IPS DF 6.9 (cell line): ENCODE measurements at regions not wholly inside any gene's neighbourhood (a gene's known extent, or its start where the extent isn't known, plus 50 kb on each side); places are given as distances from the start of the nearest gene placed in this dataset.
A peak's percentile ranks its signal among the peaks of the same experiment; 100 is the strongest.

Experiments
- DNase-seq: peaks from one replicate; pipeline ENCODE4 v3.0.0-alpha.2; 2013; ENCODE audit warnings: low read depth, low spot score
- H3K27ac ChIP-seq: one replicate; pipeline ENCODE4 v1.5.1; 2013; ENCODE audit warnings: low read length, control low read depth
- H3K27me3 ChIP-seq: 2 replicates; pipeline ENCODE4 v1.6.1; 2013; ENCODE audit warnings: mild to moderate bottlenecking, low read length; ENCODE audit not compliant: control insufficient read depth, insufficient read depth
- H3K36me3 ChIP-seq: 2 replicates; pipeline ENCODE4 v1.6.1; 2013; ENCODE audit warnings: low read length; ENCODE audit not compliant: control insufficient read depth, insufficient read depth
- H3K4me1 ChIP-seq: 2 replicates; pipeline ENCODE4 v1.6.1; 2013; ENCODE audit warnings: low read length; ENCODE audit not compliant: control insufficient read depth, insufficient read depth
- H3K4me3 ChIP-seq: 2 replicates; pipeline ENCODE4 v1.5.1; 2013; ENCODE audit warnings: mild to moderate bottlenecking, low read length
- H3K9me3 ChIP-seq: 2 replicates; pipeline ENCODE4 v1.6.1; 2013; ENCODE audit warnings: low read length, inconsistent platforms; ENCODE audit not compliant: control insufficient read depth, insufficient read depth
- WGBS: extraction: QIAGEN DNeasy Blood & Tissue Kit; methylation state at CpG from one replicate; pipeline ENCODE4 v1.1.7; 2013; ENCODE audit warnings: mixed read lengths, missing lambda C conversion rate; ENCODE audit not compliant: insufficient read length, insufficient coverage; 5-methylcytosine and 5-hydroxymethylcytosine counted together

- no CpG with 5 or more reads among the region's 1 CpG for WGBS
- Histone ChIP-seq H3K27me3 (no peaks in the 10 kb centered on the region), H3K4me1 (no peaks in the 10 kb centered on the region), H3K9me3 (no peaks in the 10 kb centered on the region), H3K27ac (no peak overlapping the region), H3K4me3 (no peak overlapping the region), H3K36me3 (no peaks in the 10 kb centered on the region)
- no peak for DNase-seq
Measured at GRCh38 chr6:95279616-95280015, 297.7 kb upstream of the MANEA start.

GRCh38 chr6:95280686-95281273, 296.6 kb upstream of the MANEA start:
- no peak overlapping the region for H3K27ac ChIP-seq
- H3K4me1 ChIP-seq, result no peaks in the 10 kb centered on the region

GRCh38 chr6:95285881-95286280, 291.5 kb upstream of the MANEA start:
- H3K27ac ChIP-seq, result no peak overlapping the region

More at GRCh38 chr6:95280686-95281273, 296.6 kb upstream of the MANEA start:
- WGBS, result 100% methylated on average over 1 of the region's 4 CpGs
- no peaks in the 10 kb centered on the region for H3K36me3 ChIP-seq
- peak; percentile 29 for DNase-seq
- no peaks in the 10 kb centered on the region for H3K9me3 ChIP-seq
- no peak overlapping the region for H3K4me3 ChIP-seq
- H3K27me3 ChIP-seq, result no peaks in the 10 kb centered on the region

GRCh38 chr6:95286874-95287273, 290.5 kb upstream of the MANEA start:
- DNase-seq, result no peak
- H3K27ac ChIP-seq, result no peak overlapping the region
- H3K27me3 ChIP-seq, result no peaks in the 10 kb centered on the region
- no peaks in the 10 kb centered on the region for H3K9me3 ChIP-seq
- no peaks in the 10 kb centered on the region for H3K36me3 ChIP-seq
- no peak overlapping the region for H3K4me3 ChIP-seq
- no peaks in the 10 kb centered on the region for H3K4me1 ChIP-seq

More at GRCh38 chr6:95285881-95286280, 291.5 kb upstream of the MANEA start:
- WGBS, result no CpG with 5 or more reads among the region's 2 CpGs
- Histone ChIP-seq H3K4me1 (no peaks in the 10 kb centered on the region), H3K4me3 (no peak overlapping the region), H3K9me3 (no peaks in the 10 kb centered on the region), H3K36me3 (no peaks in the 10 kb centered on the region), H3K27me3 (no peaks in the 10 kb centered on the region)
- no peak for DNase-seq

GRCh38 chr6:95288251-95288650, 289.1 kb upstream of the MANEA start:
- Histone ChIP-seq H3K4me1 (no peaks in the 10 kb centered on the region), H3K4me3 (no peak overlapping the region), H3K36me3 (no peaks in the 10 kb centered on the region), H3K27me3 (no peaks in the 10 kb centered on the region), H3K27ac (no peak overlapping the region), H3K9me3 (no peaks in the 10 kb centered on the region)
- DNase-seq, result no peak

- Histone ChIP-seq H3K4me3 (no peak overlapping the region), H3K9me3 (no peaks in the 10 kb centered on the region), H3K4me1 (no peaks in the 10 kb centered on the region), H3K27me3 (no peaks in the 10 kb centered on the region), H3K36me3 (no peaks in the 10 kb centered on the region), H3K27ac (no peak overlapping the region)
- WGBS, result no CpG with 5 or more reads among the region's 1 CpG
- DNase-seq, result no peak
Measured at GRCh38 chr6:95292011-95292410, 285.3 kb upstream of the MANEA start.

GRCh38 chr6:95293257-95293656, 284.1 kb upstream of the MANEA start:
- DNase-seq, result no peak
- Histone ChIP-seq H3K9me3 (no peaks in the 10 kb centered on the region), H3K4me3 (no peak overlapping the region), H3K27me3 (no peaks in the 10 kb centered on the region), H3K27ac (no peak overlapping the region), H3K36me3 (no peaks in the 10 kb centered on the region), H3K4me1 (no peaks in the 10 kb centered on the region)
- WGBS, result no CpG with 5 or more reads among the region's 2 CpGs

GRCh38 chr6:95294043-95294442, 283.3 kb upstream of the MANEA start:
- no peak overlapping the region for H3K4me3 ChIP-seq
- no peak for DNase-seq
- no peaks in the 10 kb centered on the region for H3K36me3 ChIP-seq
- no peaks in the 10 kb centered on the region for H3K4me1 ChIP-seq
- WGBS, result no CpG with 5 or more reads among the region's 2 CpGs
- H3K9me3 ChIP-seq, result no peaks in the 10 kb centered on the region
- no peaks in the 10 kb centered on the region for H3K27me3 ChIP-seq
- no peak overlapping the region for H3K27ac ChIP-seq

- Histone ChIP-seq H3K4me1 (peaks cover 4% of the 10 kb centered on the region), H3K9me3 (no peaks in the 10 kb centered on the region), H3K27me3 (no peaks in the 10 kb centered on the region), H3K27ac (no peak overlapping the region), H3K36me3 (no peaks in the 10 kb centered on the region), H3K4me3 (no peak overlapping the region)
- no peak for DNase-seq
- WGBS, result no CpG with 5 or more reads among the region's 3 CpGs
Measured at GRCh38 chr6:95309545-95309944, 267.8 kb upstream of the MANEA start.

- DNase-seq, result no peak
- Histone ChIP-seq H3K36me3 (no peaks in the 10 kb centered on the region), H3K4me1 (no peaks in the 10 kb centered on the region), H3K27ac (no peak overlapping the region), H3K27me3 (no peaks in the 10 kb centered on the region), H3K9me3 (no peaks in the 10 kb centered on the region), H3K4me3 (no peak overlapping the region)
- WGBS, result no CpG with 5 or more reads among the region's 1 CpG
Measured at GRCh38 chr6:95318137-95318536, 259.2 kb upstream of the MANEA start.

- no peaks in the 10 kb centered on the region for H3K9me3 ChIP-seq
- H3K36me3 ChIP-seq, result no peaks in the 10 kb centered on the region
- no peaks in the 10 kb centered on the region for H3K27me3 ChIP-seq
- no peak overlapping the region for H3K4me3 ChIP-seq
- no peak overlapping the region for H3K27ac ChIP-seq
- no CpG with 5 or more reads among the region's 2 CpGs for WGBS
- DNase-seq, result no peak
- no peaks in the 10 kb centered on the region for H3K4me1 ChIP-seq
Measured at GRCh38 chr6:95321126-95321525, 256.2 kb upstream of the MANEA start.
